ENCODE measurements at regions not wholly inside any gene's neighbourhood (a gene's known extent, or its start where the extent isn't known, plus 50 kb on each side); places are given as distances from the start of the nearest gene placed in this dataset.

DNA sequence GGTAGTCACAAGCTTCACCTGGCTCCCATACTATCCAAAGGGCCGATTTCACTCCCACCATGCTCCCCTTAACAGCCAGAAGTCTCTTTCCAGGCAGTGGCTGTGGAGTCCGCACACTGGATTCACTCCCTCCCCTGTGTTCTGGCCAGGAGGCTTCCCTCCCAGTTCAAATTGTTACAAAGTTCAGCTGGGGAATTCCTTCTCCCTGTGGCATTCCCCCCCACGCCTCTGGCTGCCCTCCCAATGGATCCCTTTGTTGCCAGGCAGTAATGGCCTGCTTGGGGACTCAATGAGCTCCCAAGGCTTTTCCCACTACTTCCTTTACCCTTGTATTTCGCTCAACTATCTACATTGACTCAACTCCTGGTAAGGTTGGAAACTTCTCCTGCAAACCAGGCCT is 1921.4 kb upstream of the PCDH20 start:
- no peaks in the 10 kb centered on the region for H4K20me1 ChIP-seq (ENCODE audit: insufficient read depth, low read length)
- no peaks in the 10 kb centered on the region for H3K36me3 ChIP-seq (ENCODE audit: control insufficient read depth, insufficient read depth, low read length)
- H3K27me3 ChIP-seq (ENCODE audit: control insufficient read depth, insufficient read depth, low read length): no peaks in the 10 kb centered on the region
- no TSS peak for BruUV-seq (replicated peaks)
- H3K9ac ChIP-seq (ENCODE audit: low read depth, low read length): no peak overlapping the region
- no peak overlapping the region for H3K27ac ChIP-seq (ENCODE audit: insufficient read depth, low read length)
- TF ChIP-seq, protein P1, sequence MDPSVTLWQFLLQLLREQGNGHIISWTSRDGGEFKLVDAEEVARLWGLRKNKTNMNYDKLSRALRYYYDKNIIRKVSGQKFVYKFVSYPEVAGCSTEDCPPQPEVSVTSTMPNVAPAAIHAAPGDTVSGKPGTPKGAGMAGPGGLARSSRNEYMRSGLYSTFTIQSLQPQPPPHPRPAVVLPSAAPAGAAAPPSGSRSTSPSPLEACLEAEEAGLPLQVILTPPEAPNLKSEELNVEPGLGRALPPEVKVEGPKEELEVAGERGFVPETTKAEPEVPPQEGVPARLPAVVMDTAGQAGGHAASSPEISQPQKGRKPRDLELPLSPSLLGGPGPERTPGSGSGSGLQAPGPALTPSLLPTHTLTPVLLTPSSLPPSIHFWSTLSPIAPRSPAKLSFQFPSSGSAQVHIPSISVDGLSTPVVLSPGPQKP (IDR thresholded peaks at IDR 0.05; ENCODE audit: borderline replicate concordance, low read depth, low read length): no peak
- TF ChIP-seq POLR2A (IDR thresholded peaks at IDR 0.05; ENCODE audit: low read depth, low read length) (no peak), RAD21 (IDR thresholded peaks at IDR 0.05; ENCODE audit: low read length) (no peak), MXI1 (IDR thresholded peaks at IDR 0.05; ENCODE audit: borderline replicate concordance, low read depth, low read length) (no peak), MAFK (IDR thresholded peaks at IDR 0.05; ENCODE audit: low read depth, low read length) (no peak), CEBPB (IDR thresholded peaks at IDR 0.05; ENCODE audit: low read depth, low read length) (no peak), MAZ (IDR thresholded peaks at IDR 0.05; ENCODE audit: borderline replicate concordance, low read depth, low read length) (no peak), FOS (IDR thresholded peaks at IDR 0.05; ENCODE audit: low read depth, low read length) (no peak), BHLHE40 (IDR thresholded peaks at IDR 0.05; ENCODE audit: low read depth, low read length) (no peak), CHD1 (IDR thresholded peaks at IDR 0.05; ENCODE audit: low read depth, low read length) (no peak), SMC3 (IDR thresholded peaks at IDR 0.05; ENCODE audit: low read depth, low read length) (no peak), RFX5 (IDR thresholded peaks at IDR 0.05; ENCODE audit: low read depth, low read length) (no peak), RCOR1 (IDR thresholded peaks at IDR 0.05; ENCODE audit: insufficient replicate concordance, low read length) (no peak), NFE2L2 (IDR thresholded peaks at IDR 0.05; ENCODE audit: low read depth, low read length) (no peak)
- TF ChIP-seq, protein P2, sequence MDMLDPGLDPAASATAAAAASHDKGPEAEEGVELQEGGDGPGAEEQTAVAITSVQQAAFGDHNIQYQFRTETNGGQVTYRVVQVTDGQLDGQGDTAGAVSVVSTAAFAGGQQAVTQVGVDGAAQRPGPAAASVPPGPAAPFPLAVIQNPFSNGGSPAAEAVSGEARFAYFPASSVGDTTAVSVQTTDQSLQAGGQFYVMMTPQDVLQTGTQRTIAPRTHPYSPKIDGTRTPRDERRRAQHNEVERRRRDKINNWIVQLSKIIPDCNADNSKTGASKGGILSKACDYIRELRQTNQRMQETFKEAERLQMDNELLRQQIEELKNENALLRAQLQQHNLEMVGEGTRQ (IDR thresholded peaks at IDR 0.05; ENCODE audit: low read depth, low read length): no peak
- TF ChIP-seq, protein P3, sequence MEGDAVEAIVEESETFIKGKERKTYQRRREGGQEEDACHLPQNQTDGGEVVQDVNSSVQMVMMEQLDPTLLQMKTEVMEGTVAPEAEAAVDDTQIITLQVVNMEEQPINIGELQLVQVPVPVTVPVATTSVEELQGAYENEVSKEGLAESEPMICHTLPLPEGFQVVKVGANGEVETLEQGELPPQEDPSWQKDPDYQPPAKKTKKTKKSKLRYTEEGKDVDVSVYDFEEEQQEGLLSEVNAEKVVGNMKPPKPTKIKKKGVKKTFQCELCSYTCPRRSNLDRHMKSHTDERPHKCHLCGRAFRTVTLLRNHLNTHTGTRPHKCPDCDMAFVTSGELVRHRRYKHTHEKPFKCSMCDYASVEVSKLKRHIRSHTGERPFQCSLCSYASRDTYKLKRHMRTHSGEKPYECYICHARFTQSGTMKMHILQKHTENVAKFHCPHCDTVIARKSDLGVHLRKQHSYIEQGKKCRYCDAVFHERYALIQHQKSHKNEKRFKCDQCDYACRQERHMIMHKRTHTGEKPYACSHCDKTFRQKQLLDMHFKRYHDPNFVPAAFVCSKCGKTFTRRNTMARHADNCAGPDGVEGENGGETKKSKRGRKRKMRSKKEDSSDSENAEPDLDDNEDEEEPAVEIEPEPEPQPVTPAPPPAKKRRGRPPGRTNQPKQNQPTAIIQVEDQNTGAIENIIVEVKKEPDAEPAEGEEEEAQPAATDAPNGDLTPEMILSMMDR (conservative IDR thresholded peaks at IDR 0.05; ENCODE audit: low read depth, low read length): no peak
- H4K5ac ChIP-seq (ENCODE audit: low read depth, low read length): no peak overlapping the region
- peak overlapping the region; percentile 2 for H2AFZ ChIP-seq (replicated peaks; ENCODE audit: low read length, poor library complexity)
- H4K8ac ChIP-seq (ENCODE audit: low read depth in 2 of 2, low read length in 2 of 2): no peak overlapping the region
- H3K18ac ChIP-seq (ENCODE audit: low read depth, low read length): no peak overlapping the region
- no peaks in the 10 kb centered on the region for H3K9me1 ChIP-seq (ENCODE audit: insufficient read depth, low read length)
- H2BK5ac ChIP-seq (ENCODE audit: low read depth, low read length, poor library complexity, severe bottlenecking): no peak overlapping the region
- no peak overlapping the region for H4K91ac ChIP-seq (ENCODE audit: insufficient read depth, low read depth, low read length)
- H3K4me2 ChIP-seq (ENCODE audit: low read depth, low read length): no peak overlapping the region
- no peak overlapping the region for H2AK9ac ChIP-seq (replicated peaks; ENCODE audit: low read depth, low read length, poor library complexity)
- H2AK5ac ChIP-seq (ENCODE audit: low read depth, low read length): no peak overlapping the region
- H3K79me1 ChIP-seq (ENCODE audit: low read depth in 1 of 2, low read length in 2 of 2): no peaks in the 10 kb centered on the region
- H2BK15ac ChIP-seq (ENCODE audit: low read depth, low read length): no peak overlapping the region
- WGBS, 2 experiments (ENCODE audit: extremely low coverage in 2 of 2, insufficient read length in 1 of 2): 100% methylated on average over 1 of the region's 4 CpGs; no CpG with 5 or more reads in 1 of the 2 experiments
- in situ Hi-C loops (cut with MboI; ENCODE audit: low sequenced_read_pairs) (no loop called here), intact Hi-C loops (cut with micrococcal nuclease) (no loop called here), dilution Hi-C loops (cut with HindIII; ENCODE audit: low sequenced_read_pairs, unreplicated experiment) (no loop called here)
- POLR2A ChIA-PET (ENCODE audit: unreplicated experiment): no interaction called here
- DNase-seq (no peak), ATAC-seq (ENCODE audit: low read depth) (no peak)
- H3K14ac ChIP-seq (replicated peaks; ENCODE audit: low read depth, low read length): no peak overlapping the region
- no peak overlapping the region for H3K56ac ChIP-seq (ENCODE audit: extremely low read depth, insufficient read depth, low read length)
- no peak overlapping the region for H3K4ac ChIP-seq (ENCODE audit: low read depth, low read length)
- CTCF ChIA-PET: no interaction called here
- no peak overlapping the region for H2BK120ac ChIP-seq (ENCODE audit: low read depth, low read length)
- no peaks in the 10 kb centered on the region for H3K4me1 ChIP-seq (ENCODE audit: control insufficient read depth, insufficient read depth, low read length)
- H3K9me3 ChIP-seq (ENCODE audit: control insufficient read depth, insufficient read depth, low read length): no peaks in the 10 kb centered on the region
- no peak overlapping the region for H3K4me3 ChIP-seq (ENCODE audit: insufficient read depth, low read depth, low read length)
- H2BK20ac ChIP-seq (ENCODE audit: low read depth, low read length): no peak overlapping the region
- no peak overlapping the region for H3K23ac ChIP-seq (ENCODE audit: low read depth, low read length)
